ENCODE measurements at regions not wholly inside any gene's neighbourhood (a gene's known extent, or its start where the extent isn't known, plus 50 kb on each side); places are given as distances from the start of the nearest gene placed in this dataset.
"Not testable (repeated sequence)": the region's sequence is repeated elsewhere in the genome, so short reads cannot be mapped to it uniquely, and the experiment has no call there.

DNA sequence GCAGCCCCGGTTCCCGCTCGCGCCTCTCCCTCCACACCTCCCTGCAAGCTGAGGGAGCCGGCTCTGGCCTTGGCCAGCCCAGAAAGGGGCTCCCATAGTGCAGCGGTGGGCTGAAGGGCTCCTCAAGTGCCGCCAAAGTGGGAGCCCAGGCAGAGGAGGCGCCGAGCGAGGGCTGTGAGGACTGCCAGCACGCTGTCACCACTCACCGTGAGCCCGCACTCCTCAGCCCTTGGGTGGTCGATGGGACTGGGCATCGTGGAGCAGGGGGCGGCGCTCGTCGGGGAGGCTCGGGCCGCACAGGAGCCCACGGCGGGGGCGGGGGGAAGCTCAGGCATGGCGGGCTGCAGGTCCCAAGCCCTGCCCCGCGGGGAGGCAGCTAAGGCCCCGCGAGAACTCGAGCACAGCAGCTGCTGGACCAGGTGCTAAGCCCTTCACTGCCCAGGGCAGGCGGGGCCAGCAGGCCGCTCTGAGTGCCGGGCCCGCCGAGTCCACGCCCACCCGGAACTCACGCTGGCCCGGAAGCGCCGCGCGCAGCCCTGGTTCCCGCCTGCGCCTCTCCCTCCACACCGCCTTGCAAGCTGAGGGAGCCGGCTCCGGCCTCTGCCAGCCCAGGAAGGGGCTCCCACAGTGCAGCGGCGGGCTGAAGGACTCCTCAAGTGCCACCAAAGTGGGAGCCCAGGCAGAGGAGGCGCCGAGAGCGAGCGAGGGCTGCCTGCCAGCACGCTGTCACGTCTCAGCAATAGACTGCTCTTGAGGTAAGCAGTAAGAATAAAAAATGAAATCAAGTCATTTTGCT is 670.2 kb upstream of the CTNND2 start:
- not testable (repeated sequence) for DNase-seq

- not testable (repeated sequence) for DNase-seq
These were observed 669.7 kb upstream of the CTNND2 start for GRCh38 chr5:12573916-12574297.

DNA sequence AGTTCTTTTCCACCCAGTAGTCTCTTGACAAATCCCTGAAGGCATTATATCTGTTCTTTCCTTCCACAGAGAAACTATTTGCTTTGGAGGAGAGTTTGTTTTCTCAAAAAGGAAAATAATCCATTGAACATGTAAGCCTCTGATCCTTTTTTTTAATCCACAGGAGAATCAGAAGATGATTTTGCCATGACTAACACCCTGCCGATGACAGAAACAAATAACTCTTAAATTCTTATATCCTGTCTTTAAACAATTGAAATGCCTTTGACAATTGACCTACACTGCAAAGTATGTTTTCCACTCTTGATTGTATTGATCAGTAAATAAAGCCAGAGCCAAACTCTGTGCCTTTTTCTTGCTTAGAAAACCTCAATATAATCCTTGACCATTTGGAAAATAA is 666.4 kb upstream of the CTNND2 start:
- DNase-seq = no peak

DNA sequence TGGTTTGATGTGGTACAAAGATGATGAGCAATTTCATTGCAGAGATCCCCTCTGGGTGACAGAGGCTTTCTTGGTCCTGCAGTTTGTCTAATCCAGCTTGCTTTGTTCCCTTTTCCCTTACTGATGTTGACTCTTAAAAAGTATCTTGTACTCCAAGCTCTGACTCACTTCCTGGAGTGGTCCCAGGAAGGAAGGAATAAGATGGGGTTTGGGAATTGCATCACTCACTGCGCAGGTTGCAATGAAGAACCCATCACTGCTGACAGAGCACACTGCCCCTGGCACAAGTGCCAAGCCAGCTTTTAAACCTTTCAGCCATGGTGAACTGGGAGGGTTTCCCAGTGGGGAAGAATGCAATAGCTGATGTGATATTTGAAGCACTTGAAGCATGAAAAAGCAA is 662.2 kb upstream of the CTNND2 start:
- no peak for DNase-seq

GRCh38 chr5:12557012-12557411 is 652.8 kb upstream of the CTNND2 start:
- no peak for DNase-seq

DNA sequence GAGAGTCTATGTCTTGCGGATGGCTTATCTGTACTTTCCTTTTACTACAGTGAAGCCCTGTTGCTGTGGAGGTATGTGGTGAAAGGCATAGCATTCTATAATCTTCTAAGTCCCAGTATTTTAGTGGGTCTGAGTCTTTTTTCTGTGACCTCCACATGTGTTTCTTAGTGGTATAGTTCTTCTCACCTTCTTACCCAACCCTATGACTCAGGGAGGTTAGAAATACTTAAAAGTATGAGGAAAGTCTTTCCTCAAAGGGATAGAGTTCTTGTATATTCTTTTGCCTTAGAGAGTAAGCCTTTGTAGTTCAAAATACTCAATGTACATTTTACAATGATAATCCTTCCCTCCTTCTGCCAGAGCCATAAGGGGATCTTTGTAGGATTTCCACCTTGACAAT is 621.9 kb upstream of the CTNND2 start:
- DNase-seq = no peak

GRCh38 chr5:12522116-12522515 is 617.9 kb upstream of the CTNND2 start:
- DNase-seq = no peak

DNA sequence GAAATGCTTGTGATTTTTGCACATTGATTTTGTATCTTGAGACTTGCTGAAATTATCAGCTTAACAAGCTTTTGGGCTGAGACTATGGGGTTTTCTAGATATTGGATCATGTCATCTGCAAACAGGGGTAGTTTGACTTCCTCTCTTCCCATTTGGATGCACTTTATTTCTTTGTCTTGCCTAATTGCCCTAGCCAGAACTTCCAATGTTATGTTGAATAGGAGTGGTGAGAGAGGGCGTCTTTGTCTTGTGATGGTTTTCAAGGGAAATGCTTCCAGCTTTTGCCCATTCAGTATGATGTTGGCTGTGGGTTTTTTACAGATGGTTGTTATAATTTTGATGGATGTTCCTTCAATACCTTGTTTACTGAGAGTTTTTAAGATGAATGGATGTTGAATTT is 600.7 kb upstream of the CTNND2 start:
- not testable (repeated sequence) for DNase-seq

- no peak for DNase-seq
These were observed 583.9 kb upstream of the CTNND2 start for GRCh38 chr5:12488161-12488560.

GRCh38 chr5:12480487-12480886 is 576.2 kb upstream of the CTNND2 start:
- DNase-seq = no peak

DNA sequence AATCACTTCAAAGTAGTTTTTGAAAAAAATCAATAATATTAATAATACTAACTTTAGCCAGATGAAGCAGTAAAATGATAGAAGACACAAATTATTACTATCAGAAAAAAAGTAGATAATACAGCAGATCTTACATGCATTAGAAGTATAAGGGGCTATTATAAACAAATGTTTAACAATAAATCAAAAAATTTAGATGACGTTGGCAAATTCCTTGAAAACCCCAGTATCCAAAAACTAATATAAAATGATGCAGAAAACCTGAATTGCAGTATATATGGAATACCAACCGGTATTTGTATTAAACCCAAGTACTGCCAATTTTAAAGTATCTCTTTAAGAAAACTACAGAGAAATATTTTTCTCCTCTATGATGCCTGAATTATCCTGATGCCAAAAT is 573.3 kb upstream of the CTNND2 start:
- DNase-seq = no peak

DNA sequence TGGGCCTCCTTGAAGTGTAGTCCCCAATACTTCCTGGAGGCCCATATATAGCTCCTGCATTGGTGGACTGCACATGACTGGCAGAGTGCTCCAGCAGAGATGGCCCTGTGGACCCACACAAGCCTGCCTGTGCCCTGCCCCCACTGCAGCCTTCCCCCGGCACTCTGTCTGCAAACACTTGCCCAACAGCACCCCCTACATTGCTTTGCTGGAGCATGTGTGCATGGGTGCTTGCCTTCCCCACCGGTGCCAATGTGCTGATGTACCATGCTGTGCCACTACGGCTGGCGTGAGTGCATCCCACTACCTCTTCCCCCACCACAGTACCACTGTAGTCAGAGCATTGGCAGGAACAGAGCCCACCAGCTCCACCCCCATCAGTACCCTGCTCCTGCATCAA is 563.6 kb upstream of the CTNND2 start:
- DNase-seq = no peak

GRCh38 chr5:12460493-12461261 is 556.4 kb upstream of the CTNND2 start:
- no peak for DNase-seq

DNA sequence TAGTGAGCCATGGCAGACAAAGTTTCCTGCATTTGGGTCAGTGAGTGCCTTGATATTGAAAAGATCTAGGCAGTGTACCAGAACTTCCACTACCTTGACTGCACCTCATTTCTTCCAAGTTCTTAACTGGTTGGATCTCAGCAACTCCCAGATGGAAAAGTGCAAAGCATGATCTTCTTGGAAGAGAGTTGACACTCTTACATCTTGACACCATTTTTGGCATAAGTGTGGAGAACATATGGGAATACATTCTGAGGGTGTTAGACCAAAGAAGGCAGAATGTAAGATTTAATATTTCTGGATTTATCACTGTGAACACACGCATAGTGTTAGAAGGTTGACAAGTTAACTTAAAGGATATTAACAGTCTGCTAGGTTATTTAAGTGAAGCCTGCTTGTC is 555.1 kb upstream of the CTNND2 start:
- no peak for DNase-seq

GRCh38 chr5:12419075-12419474 is 514.8 kb upstream of the CTNND2 start:
- no peak for DNase-seq

- DNase-seq = no peak
These were observed 509.3 kb upstream of the CTNND2 start for GRCh38 chr5:12413585-12413984.

GRCh38 chr5:12413075-12413474 is 508.8 kb upstream of the CTNND2 start:
- no peak for DNase-seq

DNA sequence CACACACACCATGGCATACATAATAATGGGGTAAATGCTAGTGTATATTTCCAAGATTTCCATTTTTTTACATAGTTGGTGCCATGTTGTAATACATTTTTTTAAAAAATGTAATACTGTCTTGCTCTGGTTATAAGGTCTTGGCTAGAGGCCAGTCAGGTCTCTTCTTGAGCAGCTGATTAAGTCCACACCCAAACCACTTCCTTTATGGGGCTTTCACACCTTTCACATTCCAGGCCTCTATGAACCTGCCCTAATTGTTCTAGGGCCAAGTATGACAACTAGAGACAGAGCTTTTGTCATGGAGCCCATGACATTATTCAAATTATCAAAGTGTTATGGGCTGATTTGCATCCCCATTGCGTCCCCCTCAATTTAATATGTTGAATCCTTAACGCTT is 495.6 kb upstream of the CTNND2 start:
- DNase-seq = no peak

DNA sequence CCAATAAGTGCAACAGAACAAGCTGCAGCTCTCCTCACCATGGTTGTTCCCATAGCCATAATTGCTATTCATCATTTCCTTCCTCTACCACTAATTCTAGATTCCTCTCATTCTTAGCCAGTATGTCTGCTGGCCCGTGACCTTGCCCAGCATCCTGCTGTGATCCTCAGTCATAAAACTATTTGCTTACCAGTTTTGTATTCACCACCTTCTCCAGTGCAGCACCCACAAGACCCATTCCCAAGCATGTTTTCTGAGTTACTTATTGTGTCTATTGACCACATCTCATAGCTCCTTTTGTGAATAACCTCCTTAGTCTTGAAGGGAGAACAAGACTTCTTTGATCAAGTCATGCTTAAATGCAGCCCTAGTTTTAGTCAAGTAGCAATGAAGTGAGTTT is 488.0 kb upstream of the CTNND2 start:
- DNase-seq = no peak

DNA sequence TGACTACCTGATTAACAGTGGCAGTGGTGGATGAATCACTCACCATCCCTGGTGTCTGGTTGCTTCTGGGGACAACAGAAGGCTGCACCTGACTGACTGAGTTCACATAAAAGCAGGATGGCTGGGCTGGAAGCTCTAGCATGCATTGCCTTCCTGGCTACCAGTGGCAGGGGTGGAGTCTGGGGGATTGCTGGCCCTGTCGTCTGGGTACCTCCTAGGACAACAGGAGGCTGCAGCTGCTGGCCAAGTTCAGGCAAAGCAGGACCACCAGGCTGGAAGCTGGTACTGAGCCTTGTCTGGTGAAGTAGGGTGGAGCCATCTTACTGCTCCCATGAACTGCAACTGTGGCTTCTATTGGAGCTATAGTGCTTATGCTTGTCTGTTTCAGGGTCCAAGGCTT is 480.8 kb upstream of the CTNND2 start:
- DNase-seq = no peak

- DNase-seq = no peak
These were observed 479.8 kb upstream of the CTNND2 start for GRCh38 chr5:12384005-12384404.

DNA sequence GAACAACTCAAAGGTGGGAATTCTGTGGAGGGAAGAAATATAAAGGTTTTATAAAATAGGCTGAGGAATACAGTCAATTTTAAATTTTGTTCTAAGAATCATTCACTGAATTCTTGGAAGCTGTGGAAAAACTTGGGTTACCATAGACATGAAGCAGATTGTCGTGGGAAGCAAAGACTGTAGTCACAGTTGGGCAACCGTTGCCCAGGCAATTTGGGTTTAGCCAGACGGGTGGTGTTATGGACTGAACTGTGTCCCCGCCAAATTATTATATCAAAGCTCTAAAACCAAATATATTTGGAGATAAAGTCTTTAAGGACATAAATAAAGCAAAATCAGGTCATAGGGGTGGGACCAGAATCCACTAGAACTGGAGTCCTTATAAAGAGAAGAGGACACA is 463.7 kb upstream of the CTNND2 start:
- no peak for DNase-seq

GRCh38 chr5:12360218-12360617 is 456.0 kb upstream of the CTNND2 start:
- no peak for DNase-seq

Measured in renal pelvis (tissue), 1 donor.